Mesenchymal stem cell (in vitro differentiated cells and primary cell): ENCODE measurements at regions not wholly inside any gene's neighbourhood (a gene's known extent, or its start where the extent isn't known, plus 50 kb on each side); places are given as distances from the start of the nearest gene placed in this dataset.

Source experiments
- DNase-seq: peaks from one replicate; pipeline ENCODE4 v3.0.0-alpha.2; 2013
- H2AFZ ChIP-seq: one replicate; pipeline ENCODE4 v1.6.1; 2013; ENCODE audit warnings: low read depth, mild to moderate bottlenecking, control low read depth, inconsistent platforms, low read length, moderate library complexity
- H2AK5ac ChIP-seq: 2 replicates; pipeline ENCODE4 v1.6.1; 2013; ENCODE audit warnings: low read length, moderate library complexity, mild to moderate bottlenecking, inconsistent platforms; ENCODE audit not compliant: severe bottlenecking
- H2BK120ac ChIP-seq: one replicate; pipeline ENCODE4 v1.6.1; 2013; ENCODE audit warnings: low read depth, mild to moderate bottlenecking, inconsistent platforms, low read length, moderate library complexity
- H2BK12ac ChIP-seq, 2 experiments: one replicate each; pipeline ENCODE4 v1.6.1; 2013; ENCODE audit warnings: inconsistent platforms in 2 of 2, low read length in 2 of 2, mild to moderate bottlenecking in 2 of 2, moderate library complexity in 2 of 2, control low read depth in 1 of 2
- H2BK15ac ChIP-seq: one replicate; pipeline ENCODE4 v1.6.1; 2013; ENCODE audit warnings: mild to moderate bottlenecking, low read depth, inconsistent platforms; ENCODE audit not compliant: poor library complexity, severe bottlenecking
- H2BK5ac ChIP-seq: 2 replicates; pipeline ENCODE4 v1.6.1; 2013; ENCODE audit warnings: low read depth, mild to moderate bottlenecking, low read length, control low read depth, inconsistent platforms; ENCODE audit not compliant: poor library complexity, severe bottlenecking
- H3K14ac ChIP-seq, 2 experiments: one replicate each; pipeline ENCODE4 v1.6.1; 2013; ENCODE audit warnings: inconsistent platforms in 2 of 2, low read length in 2 of 2, control low read depth in 1 of 2, mild to moderate bottlenecking in 1 of 2, moderate library complexity in 1 of 2
- H3K18ac ChIP-seq, 2 experiments: one replicate each; pipeline ENCODE4 v1.6.1; 2013; ENCODE audit warnings: inconsistent platforms in 2 of 2, low read length in 2 of 2, control low read depth in 1 of 2, low read depth in 1 of 2, mild to moderate bottlenecking in 1 of 2
- H3K23ac ChIP-seq, 2 experiments: one replicate each; pipeline ENCODE4 v1.6.1; 2013; ENCODE audit warnings: inconsistent platforms in 2 of 2, low read length in 2 of 2, mild to moderate bottlenecking in 2 of 2, moderate library complexity in 2 of 2, control low read depth in 1 of 2
- H3K27ac ChIP-seq: 2 replicates; pipeline ENCODE4 v1.5.1; 2013; ENCODE audit warnings: mild to moderate bottlenecking, moderate library complexity, low read length, control low read depth, inconsistent platforms; ENCODE audit not compliant: poor library complexity, severe bottlenecking
- H3K27me3 ChIP-seq, 2 experiments: 2 replicates each; pipeline versions ENCODE4 v1.6.1 to v1.7.0; 2013; ENCODE audit warnings: low read length in 2 of 2, mild to moderate bottlenecking in 2 of 2, moderate library complexity in 2 of 2, control low read depth in 1 of 2, inconsistent platforms in 1 of 2; ENCODE audit not compliant: control insufficient read depth in 1 of 2, insufficient read depth in 1 of 2
- H3K36me3 ChIP-seq, 2 experiments: 2 replicates each; pipeline versions ENCODE4 v1.6.1 to v1.7.0; 2013; ENCODE audit warnings: low read length in 2 of 2, control low read depth in 1 of 2, inconsistent platforms in 1 of 2, low read depth in 1 of 2, mild to moderate bottlenecking in 1 of 2; ENCODE audit not compliant: insufficient read depth in 2 of 2, control insufficient read depth in 1 of 2
- H3K4ac ChIP-seq, 2 experiments: one replicate each; pipeline ENCODE4 v1.6.1; 2013; ENCODE audit warnings: inconsistent platforms in 2 of 2, low read length in 2 of 2, mild to moderate bottlenecking in 2 of 2, moderate library complexity in 2 of 2, control low read depth in 1 of 2, low read depth in 1 of 2
- H3K4me1 ChIP-seq: 2 replicates; pipeline ENCODE4 v1.6.1; 2013; ENCODE audit warnings: low read depth, low read length, control low read depth; ENCODE audit not compliant: control insufficient read depth, insufficient read depth
- H3K4me2 ChIP-seq: 2 replicates; pipeline ENCODE4 v1.6.1; 2013; ENCODE audit warnings: low read length, mild to moderate bottlenecking, inconsistent platforms; ENCODE audit not compliant: poor library complexity, severe bottlenecking
- H3K4me3 ChIP-seq, 2 experiments: 2 replicates each; pipeline versions ENCODE4 v1.5.1 to v1.7.0; 2013; ENCODE audit warnings: low read length in 2 of 2, mild to moderate bottlenecking in 2 of 2, control low read depth in 1 of 2, low read depth in 1 of 2; ENCODE audit not compliant: insufficient read depth in 1 of 2
- H3K79me1 ChIP-seq: replicated peaks from 2 replicates; pipeline ENCODE4 v1.6.1; 2013; ENCODE audit warnings: mild to moderate bottlenecking, control low read depth, low read length, inconsistent platforms; ENCODE audit not compliant: poor library complexity, severe bottlenecking
- H3K9ac ChIP-seq: 2 replicates; pipeline ENCODE4 v1.7.0; 2013; ENCODE audit warnings: mild to moderate bottlenecking, low read length, moderate library complexity
- H3K9me3 ChIP-seq: 2 replicates; pipeline ENCODE4 v1.7.0; 2013; ENCODE audit warnings: mild to moderate bottlenecking, low read length; ENCODE audit not compliant: control insufficient read depth
- H4K8ac ChIP-seq: one replicate; pipeline ENCODE4 v1.6.1; 2013; ENCODE audit warnings: inconsistent platforms, mild to moderate bottlenecking, low read length, moderate library complexity
- H4K91ac ChIP-seq: one replicate; pipeline ENCODE4 v1.6.1; 2013; ENCODE audit warnings: mild to moderate bottlenecking, low read length, inconsistent platforms
- WGBS: methylation state at CpG from one replicate; pipeline ENCODE4 v1.1.7; 2013; ENCODE audit warnings: mixed read lengths; 5-methylcytosine and 5-hydroxymethylcytosine counted together

- Histone ChIP-seq H3K18ac (no peak overlapping the region), H3K9ac (no peak overlapping the region), H3K23ac (no peak overlapping the region), H3K79me1 (no peaks in the 10 kb centered on the region), H3K4me3 (no peak overlapping the region), H4K8ac (no peak overlapping the region), H3K4ac (no peak overlapping the region), H3K36me3 (no peaks in the 10 kb centered on the region), H2BK15ac (no peak overlapping the region), H4K91ac (no peak overlapping the region), H3K27me3 (peaks cover 3 to 51% of the 10 kb centered on the region in 2 experiments), H3K27ac (no peak overlapping the region), H3K4me1 (no peaks in the 10 kb centered on the region), H2AFZ (no peak overlapping the region), H2BK12ac (no peak overlapping the region), H2AK5ac (no peak overlapping the region), H3K14ac (no peak overlapping the region), H3K4me2 (no peak overlapping the region), H2BK120ac (no peak overlapping the region), H2BK5ac (no peak overlapping the region), H3K9me3 (no peaks in the 10 kb centered on the region)
- no peak for DNase-seq
- 80% methylated on average over 2 of the region's 5 CpGs for WGBS
Measured at GRCh38 chr4:24666816-24667477, 82.6 kb upstream of the DHX15 start.

DNA sequence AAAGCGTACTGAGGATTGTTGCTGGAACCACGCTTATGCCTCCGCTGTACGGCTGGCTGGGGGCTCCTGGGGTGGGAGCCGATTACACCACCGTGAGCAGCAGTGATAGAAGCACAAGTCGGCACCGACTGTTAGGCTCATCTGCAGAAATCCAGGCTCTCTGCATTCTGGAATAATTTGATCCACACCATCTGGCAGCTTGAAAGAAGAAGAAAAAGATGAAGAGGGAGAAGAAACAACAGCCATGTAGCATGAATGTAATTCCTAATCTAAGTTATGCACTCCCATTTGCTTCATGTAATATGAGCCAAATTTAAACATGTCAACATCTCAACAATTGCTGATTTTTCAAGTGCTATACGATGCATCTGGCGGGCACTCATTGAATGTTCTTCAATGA is 84.6 kb upstream of the DHX15 start:
- Histone ChIP-seq H4K91ac (no peak overlapping the region), H3K14ac (no peak overlapping the region), H2BK5ac (no peak overlapping the region), H3K9ac (no peak overlapping the region), H3K9me3 (no peaks in the 10 kb centered on the region), H3K27ac (no peak overlapping the region), H2AK5ac (no peak overlapping the region), H2AFZ (no peak overlapping the region), H2BK12ac (no peak overlapping the region), H3K4me3 (no peak overlapping the region), H3K4me1 (no peaks in the 10 kb centered on the region), H3K23ac (no peak overlapping the region), H4K8ac (no peak overlapping the region), H3K18ac (no peak overlapping the region), H3K36me3 (no peaks in the 10 kb centered on the region), H2BK15ac (no peak overlapping the region), H2BK120ac (no peak overlapping the region), H3K4ac (no peak overlapping the region), H3K79me1 (no peaks in the 10 kb centered on the region), H3K27me3 (peaks cover 5 to 43% of the 10 kb centered on the region in 2 experiments), H3K4me2 (no peak overlapping the region)
- 95% methylated on average over 7 of the region's 10 CpGs for WGBS
- no peak for DNase-seq

DNA sequence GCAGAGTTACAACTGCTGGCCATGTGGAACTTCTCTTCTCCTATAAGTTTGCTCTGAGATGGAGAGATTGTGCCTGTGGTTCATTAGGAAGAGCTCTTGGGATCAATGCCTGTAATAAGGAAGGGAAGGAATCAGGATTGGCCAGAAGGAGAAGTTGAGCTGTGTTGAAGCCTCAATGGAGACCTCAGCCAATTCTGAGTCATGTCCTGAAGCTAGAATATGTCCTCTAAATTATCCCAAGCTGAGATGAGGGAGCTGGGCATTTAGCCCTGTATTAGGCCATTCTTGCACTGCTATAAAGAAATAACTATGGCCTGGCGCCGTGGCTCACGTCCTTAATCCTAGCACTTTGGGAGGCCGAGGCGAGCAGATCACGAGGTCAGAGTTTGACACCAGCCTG is 85.4 kb upstream of the DHX15 start:
- no peaks in the 10 kb centered on the region for H3K9me3 ChIP-seq
- peaks cover 5 to 38% of the 10 kb centered on the region in 2 experiments for H3K27me3 ChIP-seq
- H3K4me2 ChIP-seq = no peak overlapping the region
- H3K4me1 ChIP-seq = no peaks in the 10 kb centered on the region
- no peak overlapping the region for H2BK15ac ChIP-seq
- H3K4me3 ChIP-seq = no peak overlapping the region
- H2AFZ ChIP-seq = no peak overlapping the region
- no peak overlapping the region for H3K18ac ChIP-seq
- no peak overlapping the region for H2AK5ac ChIP-seq
- H3K14ac ChIP-seq = no peak overlapping the region
- H2BK120ac ChIP-seq = no peak overlapping the region
- no peak overlapping the region for H2BK12ac ChIP-seq
- H3K9ac ChIP-seq = no peak overlapping the region
- DNase-seq = no peak
- H3K79me1 ChIP-seq = no peaks in the 10 kb centered on the region
- no peak overlapping the region for H4K8ac ChIP-seq
- no peak overlapping the region for H3K27ac ChIP-seq
- H3K4ac ChIP-seq = no peak overlapping the region
- 97% methylated on average over 6 of the region's 6 CpGs for WGBS
- no peak overlapping the region for H3K23ac ChIP-seq
- H3K36me3 ChIP-seq = no peaks in the 10 kb centered on the region
- H2BK5ac ChIP-seq = no peak overlapping the region
- H4K91ac ChIP-seq = no peak overlapping the region

- Histone ChIP-seq H3K27me3 (peaks cover 5 to 17% of the 10 kb centered on the region in 2 experiments), H4K91ac (no peak overlapping the region), H3K9me3 (no peaks in the 10 kb centered on the region), H3K4ac (no peak overlapping the region), H3K4me3 (no peak overlapping the region), H3K4me1 (no peaks in the 10 kb centered on the region), H2BK12ac (no peak overlapping the region), H4K8ac (no peak overlapping the region), H2BK15ac (no peak overlapping the region), H3K9ac (no peak overlapping the region), H2AFZ (no peak overlapping the region), H3K14ac (no peak overlapping the region), H3K18ac (no peak overlapping the region), H3K23ac (no peak overlapping the region), H3K4me2 (no peak overlapping the region), H2AK5ac (no peak overlapping the region), H2BK5ac (no peak overlapping the region), H3K79me1 (no peaks in the 10 kb centered on the region), H2BK120ac (no peak overlapping the region), H3K27ac (no peak overlapping the region), H3K36me3 (no peaks in the 10 kb centered on the region)
- WGBS = 87% methylated on average over 7 of the region's 7 CpGs
- no peak for DNase-seq
Measured at GRCh38 chr4:24671849-24672248, 87.5 kb upstream of the DHX15 start.
